ENCODE measurements at regions not wholly inside any gene's neighbourhood (a gene's known extent, or its start where the extent isn't known, plus 50 kb on each side); places are given as distances from the start of the nearest gene placed in this dataset.

DNA sequence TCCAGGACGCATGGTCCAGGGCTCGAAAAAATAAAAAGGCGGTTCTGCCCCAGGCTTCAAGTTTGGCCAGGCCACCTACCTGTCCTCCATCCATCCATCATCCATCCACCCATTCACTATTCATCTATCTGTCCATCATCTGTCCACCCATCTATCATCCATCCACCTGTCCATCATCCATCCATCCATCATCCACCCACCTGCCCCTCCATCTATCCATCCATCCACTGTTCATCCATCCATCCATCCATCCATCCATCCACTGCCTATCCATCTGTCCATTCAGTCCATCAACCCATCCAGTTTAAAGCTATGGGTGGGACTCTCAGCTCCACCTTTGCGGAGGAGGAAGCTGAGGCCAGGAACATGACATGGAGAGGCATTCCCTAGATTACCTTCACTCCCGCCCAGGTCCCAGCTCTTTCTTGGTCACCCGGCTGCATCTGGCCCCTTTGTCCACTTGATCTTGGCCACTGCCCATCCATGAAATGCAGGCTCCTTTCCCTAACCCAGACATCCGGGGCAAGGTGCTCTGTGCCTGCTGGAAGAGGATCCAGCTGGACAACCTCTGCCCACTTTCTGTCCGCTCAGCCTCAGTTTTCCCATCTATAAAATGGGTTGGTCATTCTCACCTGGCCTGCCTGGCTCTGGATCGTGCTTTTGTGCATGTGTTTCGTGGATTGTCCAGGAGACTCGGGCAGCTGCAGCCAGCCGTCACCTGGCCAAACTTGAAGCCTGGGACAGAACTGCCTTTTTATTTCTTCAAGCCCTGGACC is 236.0 kb upstream of the CIBAR2 start:
- DNase-seq = no peak

DNA sequence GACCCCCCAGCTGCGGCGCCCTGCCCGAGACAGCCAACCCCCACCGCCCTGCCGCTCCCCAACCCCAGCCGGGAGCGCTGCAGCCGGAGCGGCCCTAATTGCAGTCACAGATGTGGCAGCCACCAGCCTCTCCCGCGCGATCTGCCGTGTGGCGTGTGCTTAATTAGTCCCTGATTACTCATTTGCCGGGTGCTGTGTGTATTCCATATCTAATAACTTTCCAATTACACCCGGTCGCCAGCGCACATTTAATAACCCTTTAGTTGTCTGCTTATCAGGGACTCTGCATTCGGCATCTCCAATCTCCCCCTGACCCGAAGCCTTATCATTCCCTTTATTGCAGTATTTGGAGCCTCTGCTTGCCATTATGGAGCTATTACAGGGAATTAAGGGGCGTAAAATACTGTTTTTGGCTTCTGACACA is 236.7 kb upstream of the CIBAR2 start:
- DNase-seq = no peak

DNA sequence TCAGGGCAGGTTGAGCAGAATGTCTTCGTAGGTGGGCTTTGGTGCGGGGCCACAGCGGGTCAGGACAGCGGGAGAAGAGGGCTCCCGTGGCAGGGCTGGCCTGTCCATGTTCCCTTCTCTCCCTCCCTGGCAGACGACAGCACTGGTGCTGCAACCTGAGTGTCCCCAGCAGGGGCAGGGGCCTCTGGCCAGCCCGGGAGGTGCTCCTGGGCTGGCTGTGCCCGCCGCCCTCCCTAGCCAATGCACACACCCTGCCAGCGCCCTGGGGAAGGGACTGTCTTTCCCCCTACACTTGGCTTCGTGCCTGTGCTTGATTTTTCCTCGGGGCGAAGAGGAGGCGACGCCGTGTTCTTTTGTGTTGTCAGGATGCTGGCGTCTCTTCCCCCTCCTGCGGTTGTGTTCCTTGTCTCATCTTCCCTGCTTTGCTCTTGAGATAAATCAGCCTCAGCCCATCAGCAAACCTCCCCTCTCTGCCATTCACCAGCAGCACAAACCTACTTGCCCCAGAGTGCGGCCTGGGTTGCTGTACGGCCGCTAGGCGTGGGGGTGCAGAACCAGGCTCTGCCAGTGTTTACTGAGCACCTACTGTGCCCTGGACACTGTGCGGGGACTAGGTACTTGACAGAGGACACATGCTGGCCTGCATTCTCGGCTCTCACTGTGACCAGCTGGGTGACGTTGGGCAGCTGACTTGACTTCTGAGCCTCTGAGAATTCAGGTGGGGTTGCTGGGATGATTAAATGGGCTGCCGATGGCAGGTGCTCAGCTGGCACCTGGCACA is 237.3 kb upstream of the CIBAR2 start:
- no peak for DNase-seq

DNA sequence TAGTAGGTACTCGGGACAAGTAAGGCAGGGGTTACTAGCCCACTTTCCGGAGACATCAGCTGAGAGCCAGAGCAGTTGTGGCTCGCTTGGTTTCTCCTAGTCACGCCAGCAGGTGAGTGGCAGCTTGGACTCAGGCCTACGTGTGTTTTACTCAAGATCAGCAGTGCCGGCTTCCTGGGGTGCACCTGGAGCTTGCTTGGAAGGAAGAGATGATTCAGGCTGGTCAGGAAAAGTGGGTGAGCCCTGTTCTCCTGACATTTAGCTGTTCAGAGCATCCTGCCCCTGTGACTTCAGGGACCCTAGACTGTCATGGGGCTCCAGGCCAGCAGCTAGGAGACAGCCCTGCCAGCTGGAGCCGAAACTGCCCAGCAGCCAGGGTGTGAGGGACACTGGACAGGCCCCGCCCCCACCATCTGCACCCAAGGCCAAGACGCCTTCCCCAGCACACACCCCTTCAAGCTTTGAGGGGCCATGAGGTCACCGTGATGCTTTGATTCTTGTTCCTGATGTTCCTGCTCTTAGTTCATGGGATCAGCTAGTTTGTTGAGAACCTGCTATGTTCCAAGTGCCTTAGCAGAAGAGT is 238.0 kb upstream of the CIBAR2 start:
- DNase-seq = no peak

DNA sequence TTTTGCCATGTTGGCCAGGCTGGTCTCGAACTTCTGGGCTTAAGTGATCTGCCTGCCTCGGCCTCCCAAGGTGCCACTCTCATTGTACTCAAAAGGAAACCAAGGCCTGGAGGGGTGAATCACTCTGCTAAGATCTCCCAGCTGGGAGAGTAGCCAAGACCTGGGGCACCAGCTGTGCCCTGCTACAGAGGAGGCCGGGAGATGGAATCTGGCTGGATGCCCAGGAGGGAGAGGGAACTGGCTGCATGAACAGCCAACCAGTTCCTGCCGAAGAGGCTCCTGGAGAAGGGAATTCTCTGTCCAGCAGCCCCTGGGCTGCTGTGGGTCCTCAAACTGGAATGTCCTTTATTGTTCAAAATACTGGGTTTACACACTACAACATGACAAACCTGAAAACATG is 238.7 kb upstream of the CIBAR2 start:
- DNase-seq = no peak

DNA sequence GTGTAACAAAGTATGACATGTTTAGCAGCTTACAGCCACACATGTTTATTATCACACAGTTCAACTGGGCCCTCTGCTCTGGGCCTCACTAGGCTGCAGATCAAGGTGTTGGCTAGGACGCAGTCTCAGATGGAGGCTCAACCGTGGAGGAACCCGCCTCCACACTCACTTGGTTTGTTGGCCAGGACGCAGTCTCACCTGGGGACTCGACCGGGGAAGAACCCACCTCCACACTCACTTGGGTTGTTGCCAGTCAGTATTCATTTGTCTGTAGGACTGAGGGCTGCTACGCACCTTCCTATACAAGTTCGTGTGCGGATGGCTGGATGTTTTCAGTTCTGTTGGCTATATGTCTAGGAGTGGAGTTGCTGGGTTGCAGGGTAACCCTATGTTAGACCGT is 240.7 kb upstream of the CIBAR2 start:
- DNase-seq = no peak

DNA sequence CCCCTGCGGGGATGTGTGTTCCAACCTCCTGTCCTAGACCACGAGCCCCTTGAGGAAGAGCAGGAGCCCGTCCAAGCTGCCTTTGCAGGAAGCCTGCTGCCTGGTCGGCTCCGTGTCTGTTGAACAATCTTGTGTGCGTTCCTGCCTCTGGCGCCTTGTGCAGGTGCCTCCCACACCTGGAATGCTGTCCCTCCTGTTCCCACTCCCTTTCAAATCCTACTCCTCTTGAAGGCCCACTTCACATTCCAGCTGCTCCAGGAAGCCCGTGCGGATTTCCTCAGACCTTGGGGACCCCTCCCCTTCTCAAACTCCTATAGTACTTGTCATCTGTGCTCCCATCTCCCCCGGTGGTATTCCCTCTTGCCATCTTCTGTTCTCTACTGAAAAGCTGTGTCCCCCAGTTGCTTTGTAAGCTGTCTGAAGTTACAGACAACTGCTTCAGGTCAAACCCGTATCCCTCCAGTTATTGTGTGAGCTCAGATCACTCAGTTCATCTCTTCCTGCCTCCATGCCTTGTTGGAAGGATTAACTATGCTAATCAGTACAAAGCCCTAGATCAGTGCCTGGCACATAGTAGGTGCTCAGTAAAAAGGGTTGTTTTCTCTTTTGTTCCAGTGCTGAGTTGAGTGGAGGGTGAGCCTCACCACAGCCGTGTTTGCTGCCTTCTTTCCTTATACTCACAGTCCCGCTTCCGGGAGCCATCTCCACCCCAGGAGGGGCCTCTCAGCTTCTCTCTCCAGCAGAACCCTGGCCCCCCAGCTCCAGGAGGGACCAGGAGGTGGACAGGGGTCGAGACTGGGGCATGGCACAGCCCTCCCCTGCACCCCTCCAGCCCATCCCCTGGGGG is 241.8 kb upstream of the CIBAR2 start:
- no peak for DNase-seq

DNA sequence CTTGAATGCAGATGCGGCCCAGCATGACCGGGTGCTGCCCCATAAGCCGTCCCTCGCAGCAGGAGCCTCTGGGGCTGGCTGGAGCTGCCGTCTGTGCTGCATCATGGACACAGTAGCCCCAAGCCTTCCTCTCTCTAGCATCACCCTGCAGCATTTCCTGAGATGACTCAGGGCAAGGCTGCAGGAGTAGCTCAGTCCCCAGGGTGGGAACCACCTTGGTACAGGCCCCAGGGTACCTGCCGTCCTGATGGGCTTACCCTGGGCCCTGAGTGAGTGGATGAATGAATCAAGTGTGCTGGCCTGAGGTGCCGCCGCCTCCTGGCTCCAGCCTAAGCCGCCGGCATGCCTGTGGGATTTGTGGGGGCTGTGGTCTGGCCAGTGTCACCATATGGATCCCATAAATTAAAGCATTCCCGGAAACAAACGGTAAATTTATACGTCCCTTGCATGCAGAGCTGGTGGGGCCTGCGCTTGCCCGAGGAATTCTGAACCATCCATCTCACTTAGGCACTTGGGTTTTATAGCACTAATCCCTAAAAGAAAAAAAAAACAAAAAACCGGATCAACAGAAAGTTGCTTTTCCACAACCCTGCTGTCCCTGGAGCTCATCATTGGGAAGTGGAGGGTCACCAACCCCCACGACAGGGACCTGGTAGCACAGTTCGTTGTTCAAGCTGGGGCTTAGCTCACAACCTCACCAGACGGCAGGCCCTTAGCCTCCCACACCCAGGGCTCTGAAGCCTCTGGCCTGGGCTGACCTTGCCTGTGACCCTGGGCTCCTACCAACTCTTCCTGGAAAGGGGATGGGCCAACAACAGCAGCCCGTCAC is 242.6 kb upstream of the CIBAR2 start:
- no peak for DNase-seq

DNA sequence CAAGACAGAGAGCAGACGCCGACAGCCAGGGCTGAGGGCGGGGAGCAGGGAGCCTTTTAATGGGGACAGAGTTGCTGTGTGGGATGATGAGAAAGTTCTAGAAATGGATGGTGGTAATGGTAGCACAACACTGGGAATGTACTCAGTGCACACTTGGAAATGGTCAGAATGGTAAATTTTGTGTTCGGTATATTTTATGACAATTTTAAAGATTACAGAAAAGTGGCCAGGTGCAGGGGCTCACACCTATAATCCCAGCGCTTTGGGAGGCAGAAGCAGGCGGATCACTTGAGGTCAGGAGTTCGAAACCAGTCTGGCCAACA is 243.2 kb upstream of the CIBAR2 start:
- DNase-seq = no peak

DNA sequence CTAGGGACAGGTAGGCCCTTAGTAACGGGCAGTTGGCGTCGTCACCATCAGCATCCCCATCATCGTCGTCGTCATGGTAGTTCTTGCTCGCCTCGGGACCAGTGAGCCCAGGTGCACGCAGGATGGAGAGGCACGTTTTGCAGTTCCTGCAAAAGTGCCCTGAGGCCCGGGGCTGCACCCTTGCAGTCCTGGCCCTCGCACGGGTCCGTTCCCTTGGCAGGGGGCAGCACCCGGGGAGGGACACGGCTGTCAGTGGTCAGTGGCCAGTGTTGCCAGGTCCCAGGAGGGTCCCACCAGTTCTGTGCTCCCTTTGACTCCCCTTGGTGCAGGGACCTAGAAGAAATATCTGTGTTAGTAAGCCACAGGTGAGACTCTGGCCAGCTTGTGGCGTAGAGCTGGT is 243.9 kb upstream of the CIBAR2 start:
- no peak for DNase-seq

DNA sequence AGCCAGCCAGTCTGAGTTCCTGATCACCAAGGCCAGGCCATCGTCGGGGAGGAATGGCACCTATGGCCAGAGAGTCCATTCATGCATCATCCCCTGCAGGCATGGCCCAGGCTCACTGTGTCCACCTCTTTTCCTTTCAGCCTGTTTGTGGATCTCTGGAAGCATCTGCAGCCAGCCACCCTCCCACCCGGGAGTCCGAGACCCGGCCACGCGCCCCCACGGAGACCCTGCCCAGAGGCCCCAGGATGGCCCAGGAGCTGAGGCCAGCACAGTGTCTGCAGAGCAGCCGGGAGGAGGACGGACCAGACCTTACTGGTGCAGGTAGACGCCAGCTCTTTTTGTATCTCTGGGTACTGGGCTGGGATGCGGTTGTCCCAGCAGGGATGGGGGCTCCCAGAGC is 245.1 kb upstream of the CIBAR2 start:
- DNase-seq = no peak

DNA sequence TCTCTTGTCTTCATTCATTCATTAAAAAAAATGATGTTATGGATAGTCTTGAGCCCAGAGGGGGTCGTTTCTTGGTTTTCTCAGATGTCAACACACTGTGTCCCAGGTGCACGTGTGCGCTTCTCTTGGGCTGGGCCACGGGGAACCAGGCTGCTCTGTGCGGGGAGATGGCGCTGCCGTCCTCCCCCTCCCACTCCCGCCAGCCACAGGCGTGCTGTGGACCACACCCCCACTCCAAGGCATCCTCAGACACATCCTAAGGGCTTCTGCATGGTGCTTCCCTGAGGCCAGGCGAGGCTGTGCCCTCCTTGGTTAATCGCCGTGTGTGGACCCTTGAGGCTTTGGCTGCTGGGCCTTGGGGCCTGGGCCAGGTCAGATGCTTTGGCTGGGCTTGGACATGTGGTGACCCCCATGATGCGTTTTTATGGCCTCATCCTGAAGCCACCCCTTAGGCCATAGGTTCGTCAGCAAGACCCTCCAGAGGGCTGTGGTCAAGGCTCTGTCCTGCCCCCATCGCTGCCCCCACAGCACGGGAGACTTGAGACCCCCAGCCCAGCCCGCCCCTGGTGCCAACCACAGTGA is 245.7 kb upstream of the CIBAR2 start:
- no peak for DNase-seq

DNA sequence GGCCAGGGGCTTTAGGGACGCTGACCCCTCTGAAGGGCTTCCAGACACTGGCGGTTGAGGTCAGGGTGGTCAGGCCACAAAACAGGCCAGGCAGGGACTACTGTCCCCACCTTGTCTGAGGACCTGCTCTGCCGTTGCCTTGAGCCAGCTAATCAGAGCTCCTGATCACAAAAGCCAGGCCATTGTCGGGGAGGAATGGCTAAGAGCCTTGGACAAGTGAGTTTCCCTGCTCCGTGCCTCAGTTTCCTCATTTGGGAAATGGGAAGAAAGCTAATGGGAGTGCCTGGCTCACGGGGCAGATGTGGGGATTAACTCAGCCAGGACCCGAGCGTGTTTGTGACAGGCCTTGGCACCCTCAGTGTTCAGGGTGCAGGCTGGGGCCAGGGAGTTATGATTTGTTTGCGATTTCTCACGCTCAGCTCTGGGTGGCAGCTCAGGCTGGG is 246.5 kb upstream of the CIBAR2 start:
- DNase-seq = no peak

DNA sequence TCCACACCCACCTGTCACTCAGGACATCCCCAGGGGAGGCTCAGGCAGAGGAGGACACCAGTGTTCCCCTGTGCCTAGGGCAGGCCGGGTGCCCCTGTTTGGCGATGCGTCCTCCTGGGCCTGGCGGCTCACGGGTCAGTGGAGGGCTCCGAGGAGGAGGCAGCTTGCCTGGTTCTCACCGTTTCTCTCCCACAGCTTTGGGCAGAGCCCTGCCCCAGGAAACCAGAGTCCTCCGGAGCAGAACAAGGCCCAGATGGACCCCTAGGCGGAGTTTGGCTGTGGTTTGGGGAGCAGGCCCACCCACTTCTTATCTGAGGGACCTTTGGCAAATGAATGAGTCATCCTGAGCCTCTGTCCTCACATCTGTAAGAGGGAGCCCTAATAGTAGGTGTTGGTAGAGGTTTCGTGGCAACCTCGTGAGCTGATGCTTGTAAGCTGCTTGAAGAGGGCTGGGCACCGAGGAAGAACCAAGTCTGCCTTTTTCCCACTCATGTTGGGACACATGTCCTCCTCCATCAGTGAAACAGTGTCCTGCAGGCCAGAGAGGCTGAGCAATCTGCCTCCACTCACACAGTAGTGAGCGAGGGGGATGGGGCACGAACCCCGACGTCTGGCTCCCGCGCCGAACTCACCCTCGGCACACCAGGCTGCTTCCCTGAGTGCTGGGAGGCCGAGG is 247.0 kb upstream of the CIBAR2 start:
- DNase-seq = no peak

DNA sequence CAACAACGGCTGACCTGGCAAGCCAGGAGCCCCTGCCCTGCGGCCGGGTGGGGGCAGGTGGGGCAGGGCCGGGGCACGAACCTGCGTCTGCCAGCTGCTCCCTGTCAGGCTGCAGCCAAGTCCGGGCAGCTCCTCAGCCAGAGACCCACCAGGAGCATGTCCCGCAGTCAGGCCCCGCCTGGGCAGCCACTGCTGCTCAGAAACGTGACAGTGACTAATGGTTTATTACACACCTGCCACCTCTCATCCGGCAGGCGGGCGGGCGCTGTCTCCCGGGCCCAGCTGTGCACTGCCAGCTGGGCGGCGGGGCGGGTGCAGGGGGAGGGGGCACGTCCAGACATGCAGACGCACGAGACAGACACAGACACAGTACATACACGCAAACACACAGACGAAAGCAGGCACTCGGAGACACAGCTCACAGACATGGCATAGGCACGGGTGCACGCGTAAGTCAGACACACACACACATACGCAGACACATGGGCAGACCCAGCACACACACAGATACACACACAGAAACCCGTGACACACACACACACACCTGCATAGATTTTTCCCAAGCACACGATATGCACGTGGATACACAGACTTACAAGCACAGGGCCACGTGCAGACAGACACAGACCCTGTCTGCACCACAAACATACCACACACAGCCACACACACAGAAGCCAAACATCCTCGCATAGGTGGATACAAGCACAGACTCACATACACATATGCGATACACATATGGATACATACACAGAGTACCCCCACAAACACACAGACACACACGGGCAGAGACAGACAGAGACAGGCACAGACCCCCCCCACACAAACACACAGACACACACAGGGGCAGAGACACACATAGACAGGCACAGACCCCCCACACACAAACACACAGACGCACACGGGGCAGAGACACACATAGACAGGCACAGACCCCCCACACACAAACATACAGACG is 248.3 kb upstream of the CIBAR2 start:
- no peak for DNase-seq

DNA sequence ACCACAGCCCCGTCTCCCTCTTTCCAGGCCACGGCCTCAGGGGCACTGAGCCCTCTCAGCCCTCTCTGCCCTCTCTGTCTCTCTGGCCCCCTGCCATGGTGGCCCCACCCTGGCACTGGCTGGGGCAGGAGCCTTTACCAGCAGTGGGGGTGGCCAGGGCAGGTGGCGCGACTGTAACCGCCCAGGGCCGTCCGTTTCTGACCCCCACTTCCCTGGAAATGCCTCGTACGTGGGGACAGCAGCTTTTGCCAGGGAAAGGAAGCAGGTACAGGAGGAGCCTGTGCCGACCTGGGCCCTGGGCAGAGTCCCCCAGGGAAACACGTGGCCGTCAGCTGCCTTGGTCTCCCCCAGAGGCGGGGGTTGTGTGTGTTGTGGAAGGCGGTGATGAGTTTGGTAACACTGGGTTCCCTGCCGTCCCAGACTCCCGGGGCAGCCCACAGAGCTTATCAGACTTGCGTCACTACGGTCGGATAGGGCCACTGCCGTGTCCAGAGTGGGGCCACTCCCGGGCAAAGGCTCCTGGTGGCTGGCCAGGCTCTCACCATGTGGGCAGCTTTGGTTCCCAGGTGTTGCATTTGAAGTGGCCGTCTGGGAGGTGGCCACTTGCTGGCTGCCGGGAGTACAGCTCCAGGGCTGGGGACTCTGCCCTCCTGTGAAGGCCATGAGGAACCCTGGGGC is 249.3 kb upstream of the CIBAR2 start:
- DNase-seq = no peak

DNA sequence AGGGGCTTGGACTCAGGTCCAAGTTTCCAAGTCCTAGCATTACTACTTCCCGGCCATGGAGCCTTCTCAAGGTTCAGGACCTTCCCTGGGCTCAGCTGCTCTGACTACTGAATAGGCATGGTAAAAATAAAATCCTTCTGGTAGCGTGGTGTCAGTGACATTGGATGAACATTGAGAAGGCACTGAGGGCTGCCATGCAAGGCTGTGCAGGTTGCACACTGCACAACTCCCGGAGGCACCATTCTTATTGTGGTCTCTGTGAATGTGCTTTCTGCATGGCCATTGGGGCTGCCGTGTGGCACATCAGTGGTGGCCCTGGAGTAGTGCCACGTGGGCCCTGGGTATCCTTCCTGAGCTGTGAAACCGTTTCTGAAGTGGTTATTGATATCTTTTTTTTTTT is 250.2 kb upstream of the CIBAR2 start:
- no peak for DNase-seq

DNA sequence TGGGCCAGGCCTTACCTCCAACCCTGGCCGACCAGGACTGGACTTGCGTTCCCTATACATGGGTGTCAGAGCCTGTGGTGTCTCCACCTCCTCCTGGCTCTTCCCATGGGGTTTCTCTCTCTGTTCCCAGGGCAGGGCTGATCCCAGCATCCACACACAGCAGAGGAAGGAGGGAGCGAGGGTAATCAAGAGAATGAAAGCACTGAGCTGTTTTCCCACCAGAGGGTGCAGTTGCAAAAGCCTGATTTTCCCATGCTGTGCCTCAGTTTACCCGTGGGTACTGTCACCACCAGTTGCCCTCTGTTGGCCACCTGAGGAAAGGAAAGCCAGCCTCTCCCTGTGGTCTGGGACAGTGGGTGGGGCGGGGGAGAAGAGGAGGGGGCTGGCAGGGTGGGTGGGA is 249.7 kb upstream of the GSE1 start:
- no peak for DNase-seq

DNA sequence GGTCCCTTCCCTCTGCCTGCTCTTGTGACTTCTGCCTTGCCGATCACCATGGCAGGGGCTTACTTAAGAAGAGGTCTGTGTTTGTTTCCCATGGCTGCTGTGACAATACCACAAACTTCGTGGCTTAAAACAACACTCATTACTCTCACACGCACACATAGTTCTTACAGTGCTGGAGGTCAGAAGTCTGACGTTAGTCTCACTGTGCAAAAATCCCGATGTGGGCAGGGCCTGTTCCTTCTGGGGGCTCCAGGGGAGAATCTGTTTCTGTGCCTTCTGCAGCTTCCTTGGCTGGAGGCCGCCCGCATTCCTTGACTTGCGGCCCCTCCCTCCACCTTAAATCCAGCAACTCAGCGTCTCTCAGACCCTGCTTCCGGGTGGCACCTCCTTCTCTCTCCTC is 249.2 kb upstream of the GSE1 start:
- no peak for DNase-seq
